Right lobe of liver (tissue), 4 donors: ENCODE measurements at regions not wholly inside any gene's neighbourhood (a gene's known extent, or its start where the extent isn't known, plus 50 kb on each side); places are given as distances from the start of the nearest gene placed in this dataset.

ENCODE experiments used
- CTCF ChIP-seq, 4 donors: fragments of 200-600 bp in 3 of 4; fragments of 450-650 bp in 1 of 4; IDR thresholded peaks; one replicate each; pipeline versions ENCODE4 v1.5.1 to v1.8.0; 2016 to 2022; ENCODE audit warnings: antibody characterized with exemption in 4 of 4, mild to moderate bottlenecking in 2 of 4
- POLR2A ChIP-seq: fragments of 450-650 bp; IDR thresholded peaks from one replicate; pipeline ENCODE4 v1.6.1; 2017; ENCODE audit warnings: antibody characterized with exemption, mild to moderate bottlenecking
- donor health status: DM: no; HTN: no; CAD: no.
- donor health status: DM: no; HTN: no; CAD: no.
- donor health status: DM: no; HTN: yes; CAD: no.

GRCh38 chr2:111667542-111668273 lies 216.3 kb downstream of the ANAPC1 start:
- TF ChIP-seq POLR2A (no peak), CTCF (IDR thresholded peaks at IDR 0.05) (peak; percentile 28 to 48 (median 40))
